T-helper 1 cell (primary cell): ENCODE measurements at regions not wholly inside any gene's neighbourhood (a gene's known extent, or its start where the extent isn't known, plus 50 kb on each side); places are given as distances from the start of the nearest gene placed in this dataset.
"Not testable (repeated sequence)": the region's sequence is repeated elsewhere in the genome, so short reads cannot be mapped to it uniquely, and the experiment has no call there.

Experiments used
- DNase-seq, 5 donors: peaks; one replicate each; pipeline ENCODE4 v3.0.0-alpha.2; 2012 to 2020

GRCh38 chr6:133055441-133055966 is 185.7 kb upstream of the EYA4 start:
- no peak for DNase-seq

DNA sequence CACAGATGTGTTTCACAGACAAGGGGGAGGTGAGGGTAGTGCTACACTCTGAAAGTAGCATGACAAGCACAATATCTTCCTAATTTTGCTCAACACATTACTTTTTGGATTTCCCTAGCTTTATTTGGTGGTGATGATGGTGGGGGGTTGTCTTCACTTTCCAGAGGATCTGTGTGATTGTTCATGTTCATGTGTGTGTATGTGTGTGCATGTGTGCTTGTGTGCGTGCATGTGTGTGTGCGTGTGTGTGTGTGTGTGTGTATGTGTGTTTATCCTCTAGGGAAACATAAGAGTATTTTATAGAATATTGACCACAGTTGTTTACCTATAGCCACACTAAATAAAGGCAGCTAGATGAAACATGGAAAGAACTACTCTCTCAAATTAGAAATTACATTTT is 183.8 kb upstream of the EYA4 start:
- no peak for DNase-seq

DNA sequence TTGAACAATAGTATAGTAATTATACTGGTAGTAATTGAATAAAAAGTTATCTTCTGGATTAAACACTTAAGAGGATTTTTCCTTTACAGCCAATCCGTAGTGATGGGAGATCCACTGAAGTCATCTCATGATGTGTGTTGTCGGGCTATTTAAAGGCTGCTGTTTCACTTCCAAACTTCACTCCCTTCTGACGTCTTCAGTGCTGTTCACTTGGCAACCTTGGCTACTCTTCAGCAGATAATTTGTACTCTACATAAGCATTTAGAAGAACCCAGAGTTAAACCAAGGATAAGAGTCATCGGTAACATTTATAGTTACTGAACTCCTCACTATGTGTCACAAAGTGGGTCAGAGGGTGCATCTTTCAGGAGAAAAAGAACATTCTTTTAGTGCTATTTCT is 179.1 kb upstream of the EYA4 start:
- no peak for DNase-seq

DNA sequence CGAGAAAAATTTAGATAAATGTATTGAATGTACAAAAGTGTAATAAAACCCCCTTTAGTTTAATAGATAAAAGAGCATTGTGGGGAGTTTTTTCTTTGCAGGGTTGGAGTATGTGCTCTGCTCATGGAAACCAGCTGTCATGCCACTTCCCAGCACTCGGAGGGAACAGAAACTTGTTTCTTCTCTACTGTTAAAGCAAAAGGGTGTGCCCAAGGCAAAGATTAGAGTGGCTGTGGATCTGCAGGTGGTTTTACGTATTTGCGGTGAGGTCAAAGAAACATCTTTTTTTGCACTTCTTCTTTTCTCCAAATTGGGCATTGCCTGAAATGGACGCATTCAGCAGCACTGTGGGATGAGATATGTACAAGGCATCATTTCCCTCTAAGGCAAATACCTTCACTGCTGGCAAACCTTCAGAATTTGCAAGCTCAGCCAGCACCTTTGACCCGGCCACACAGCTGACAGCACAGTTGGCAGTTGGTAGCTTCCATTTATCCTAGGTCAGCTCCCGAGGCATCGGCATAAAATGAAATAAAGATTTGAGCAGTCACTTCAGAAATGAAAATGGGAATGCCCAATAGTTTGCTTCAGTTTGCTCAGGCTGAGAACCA is 178.4 kb upstream of the EYA4 start:
- DNase-seq = no peak

GRCh38 chr6:133067960-133068359 is 173.2 kb upstream of the EYA4 start:
- no peak for DNase-seq

GRCh38 chr6:133070410-133071043 is 170.6 kb upstream of the EYA4 start:
- no peak for DNase-seq

GRCh38 chr6:133079901-133080300 is 161.3 kb upstream of the EYA4 start:
- DNase-seq = no peak

DNA sequence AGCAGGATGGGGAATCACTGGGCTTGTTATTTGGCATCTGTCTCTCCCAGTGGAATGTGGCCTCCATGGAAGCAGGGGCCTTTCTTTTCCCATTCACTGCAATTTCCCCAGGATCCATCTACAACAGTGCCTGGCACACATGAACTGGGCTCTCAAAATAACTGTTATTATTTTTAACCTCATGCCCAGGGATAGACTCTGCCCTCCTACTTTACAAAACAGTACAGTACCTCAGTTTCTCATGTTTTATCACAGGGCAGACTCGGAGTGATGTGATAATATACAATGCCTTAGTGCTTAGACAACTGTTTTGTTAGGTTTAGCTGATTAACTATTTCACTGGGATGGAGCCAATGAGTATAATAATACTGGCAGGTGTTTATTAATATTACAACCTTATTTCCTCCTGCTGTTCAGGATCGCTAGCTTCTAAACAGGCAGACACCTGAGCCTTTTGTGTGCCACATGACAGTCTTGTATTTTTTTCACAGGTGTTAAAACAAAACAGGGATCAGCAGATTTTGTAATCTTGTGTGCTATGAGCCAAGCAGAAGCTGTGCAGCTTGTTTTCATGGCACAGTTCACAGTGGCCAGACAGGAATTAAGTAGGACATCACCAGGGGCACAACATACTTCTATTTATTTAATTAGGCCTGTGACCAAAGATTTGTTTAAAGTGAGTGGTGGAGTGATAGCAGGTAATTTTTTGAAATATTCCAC is 157.7 kb upstream of the EYA4 start:
- no peak for DNase-seq

- no peak for DNase-seq
Observed at GRCh38 chr6:133085471-133085870, 155.7 kb upstream of the EYA4 start.

DNA sequence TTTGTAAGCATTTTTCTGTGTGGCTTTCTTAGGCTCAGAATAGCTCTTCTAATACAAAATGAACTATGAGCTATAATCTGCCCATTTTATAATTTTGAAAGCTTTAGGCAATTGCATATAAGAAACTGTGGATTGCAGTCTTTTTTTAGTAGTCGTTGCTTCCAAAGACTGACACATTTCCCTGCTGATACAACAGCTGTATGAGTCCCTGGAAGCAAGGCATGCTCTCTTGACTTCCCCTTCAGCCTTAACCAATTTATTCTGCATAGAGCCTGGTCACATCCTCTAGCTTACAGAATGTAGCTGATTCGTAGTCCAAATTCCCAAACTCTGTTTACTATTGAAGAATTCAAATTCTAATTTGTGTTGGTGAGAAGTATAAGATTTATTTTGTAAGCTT is 155.3 kb upstream of the EYA4 start:
- DNase-seq = no peak

GRCh38 chr6:133088931-133089695 is 152.0 kb upstream of the EYA4 start:
- DNase-seq = no peak

GRCh38 chr6:133092199-133092598 is 149.0 kb upstream of the EYA4 start:
- DNase-seq = no peak

DNA sequence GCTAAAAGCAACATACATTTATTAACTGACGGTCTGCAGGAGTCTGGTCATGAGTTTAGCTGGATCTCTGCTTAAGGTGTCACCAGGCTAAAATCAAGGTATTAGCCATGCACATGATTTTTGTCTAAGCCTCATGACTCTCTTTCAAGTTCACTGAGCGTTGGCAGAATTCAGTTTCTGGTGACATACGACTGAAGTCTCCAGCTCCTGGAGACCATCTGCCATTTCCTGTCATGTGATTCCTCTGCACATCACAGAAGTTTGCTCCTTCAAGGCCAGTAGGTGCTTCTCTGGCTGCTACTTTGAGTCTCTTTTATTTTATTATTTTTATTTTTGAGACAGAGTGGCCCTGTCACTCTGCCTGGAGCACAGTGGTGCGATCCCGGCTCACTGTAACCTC is 148.4 kb upstream of the EYA4 start:
- DNase-seq = no peak

DNA sequence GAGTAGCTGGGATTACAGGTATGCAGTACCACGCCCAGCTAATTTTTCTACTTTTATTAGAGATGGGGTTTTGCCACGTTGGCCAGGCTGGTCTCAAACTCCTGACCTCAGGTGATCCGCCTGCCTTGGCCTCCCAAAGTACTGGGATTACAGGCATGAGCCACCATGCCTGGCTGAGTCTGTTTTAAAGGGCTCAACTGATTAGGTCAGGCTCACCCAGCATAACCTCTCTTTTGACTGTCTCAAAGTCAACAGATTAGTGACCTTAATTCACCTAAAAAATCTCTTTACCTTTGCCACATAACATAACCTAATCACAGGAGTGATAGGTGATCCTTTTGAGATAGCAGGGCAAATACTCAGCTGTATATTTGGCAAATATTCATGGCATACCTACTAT is 147.9 kb upstream of the EYA4 start:
- DNase-seq = not testable (repeated sequence)

DNA sequence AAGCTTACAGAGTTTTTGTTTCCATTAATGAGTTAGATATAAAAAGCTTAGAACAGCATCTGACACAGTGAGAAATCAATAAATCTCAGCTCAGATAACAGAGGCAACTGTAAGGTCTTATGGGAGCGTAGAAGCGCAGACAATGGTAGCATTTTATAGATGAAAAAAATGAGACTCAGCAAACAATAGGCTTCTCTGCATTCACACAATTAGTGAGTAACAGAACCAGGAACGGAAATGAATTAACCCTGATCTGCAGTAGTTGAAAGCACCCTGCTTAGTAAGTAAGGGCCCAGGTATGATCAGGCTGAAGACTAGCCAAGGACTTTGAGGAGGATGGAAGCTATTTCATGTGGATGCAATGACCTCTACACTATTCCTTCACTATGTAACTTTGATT is 147.2 kb upstream of the EYA4 start:
- DNase-seq = no peak

GRCh38 chr6:133097208-133097607 is 143.9 kb upstream of the EYA4 start:
- no peak for DNase-seq

- no peak for DNase-seq
Observed at GRCh38 chr6:133099573-133099972, 141.6 kb upstream of the EYA4 start.

GRCh38 chr6:133100865-133101264 is 140.3 kb upstream of the EYA4 start:
- no peak for DNase-seq

DNA sequence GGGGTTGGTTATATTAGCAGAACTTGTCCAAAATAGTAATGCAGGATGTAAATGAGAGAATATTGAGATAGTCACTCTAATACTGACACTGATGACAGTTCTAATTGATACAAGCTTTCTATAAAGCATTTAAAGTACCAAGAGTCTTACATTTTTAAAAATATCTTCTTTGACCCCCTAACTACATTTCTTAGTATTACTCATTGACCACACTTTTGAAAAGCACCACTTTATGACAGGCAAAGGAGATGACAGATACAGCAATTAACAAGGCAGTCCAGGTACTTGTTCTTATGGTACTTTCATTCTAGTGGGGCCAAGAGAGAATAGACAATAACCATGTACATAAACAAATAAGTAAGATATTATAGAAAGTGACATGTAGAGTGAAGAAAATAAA is 139.4 kb upstream of the EYA4 start:
- DNase-seq = no peak

DNA sequence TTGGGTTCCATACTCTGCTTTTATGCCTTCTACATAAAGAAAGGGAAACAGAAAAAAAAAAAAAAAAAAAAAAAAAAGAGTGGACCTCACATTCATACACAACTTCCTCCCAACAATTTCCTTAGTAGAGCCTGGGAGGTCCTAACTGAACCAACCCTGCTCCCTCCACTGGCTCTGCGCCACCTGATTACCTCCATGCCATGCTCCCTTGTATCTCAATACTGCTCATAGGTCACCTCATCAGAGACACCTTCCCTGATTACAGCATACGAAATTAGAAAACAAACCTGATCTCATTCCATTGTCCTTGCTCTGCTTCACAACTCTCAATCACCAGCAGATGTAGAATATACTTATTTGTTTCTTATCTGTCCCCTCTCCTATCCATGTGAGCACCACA is 134.2 kb upstream of the EYA4 start:
- no peak for DNase-seq

- no peak for DNase-seq
Observed at GRCh38 chr6:133108419-133108818, 132.7 kb upstream of the EYA4 start.

GRCh38 chr6:133114973-133115372 is 126.2 kb upstream of the EYA4 start:
- DNase-seq = no peak

DNA sequence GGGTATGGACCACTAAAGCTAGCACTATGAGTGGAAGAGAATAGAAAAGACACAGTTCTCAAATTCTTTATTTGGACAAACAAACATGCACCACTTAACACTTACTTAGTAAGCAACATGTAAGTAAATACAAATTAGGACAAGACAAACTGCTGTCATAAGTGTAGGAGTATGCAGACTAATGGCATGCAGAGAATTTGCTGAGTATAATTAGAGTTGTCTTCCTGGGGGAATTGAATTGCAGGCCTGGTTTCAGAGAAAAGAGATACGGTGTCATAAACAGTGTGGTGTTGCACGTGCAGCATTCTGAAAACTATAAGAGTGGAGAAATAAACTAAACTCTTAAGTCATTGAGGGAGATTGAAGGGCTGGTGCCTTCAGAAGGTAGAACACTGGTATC is 125.2 kb upstream of the EYA4 start:
- no peak for DNase-seq
